GF-D8 (cell line): ENCODE measurements at regions not wholly inside any gene's neighbourhood (a gene's known extent, or its start where the extent isn't known, plus 50 kb on each side); places are given as distances from the start of the nearest gene placed in this dataset.
"Not testable (repeated sequence)": the region's sequence is repeated elsewhere in the genome, so short reads cannot be mapped to it uniquely, and the experiment has no call there.

Source experiments
- DNase-seq: peaks from one replicate; lab custom pipeline; 2025; lab: John Stamatoyannopoulos, UW

GRCh38 chr2:82507657-82508056 lies 1951.4 kb downstream of the SUCLG1 start:
- DNase-seq: no peak

DNA sequence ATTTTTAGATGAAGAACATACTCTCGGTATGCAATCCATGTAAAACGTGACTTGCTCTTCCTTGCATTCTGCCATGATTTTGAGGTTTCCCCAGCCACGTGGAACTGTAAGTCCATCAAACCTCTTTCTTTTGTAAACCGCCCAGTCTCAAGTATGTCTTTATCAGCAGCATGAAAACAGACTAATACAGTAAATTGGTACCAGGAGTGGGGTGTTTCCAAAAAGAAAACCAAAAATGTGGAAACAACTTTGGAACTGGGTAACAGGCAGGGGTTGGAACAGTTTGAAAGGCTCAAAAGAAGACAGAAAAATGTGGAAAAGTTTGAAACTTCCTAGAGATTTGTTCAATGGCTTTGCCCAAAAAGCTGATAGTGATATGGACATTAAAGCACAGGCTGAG lies 1957.9 kb downstream of the SUCLG1 start:
- no peak for DNase-seq

DNA sequence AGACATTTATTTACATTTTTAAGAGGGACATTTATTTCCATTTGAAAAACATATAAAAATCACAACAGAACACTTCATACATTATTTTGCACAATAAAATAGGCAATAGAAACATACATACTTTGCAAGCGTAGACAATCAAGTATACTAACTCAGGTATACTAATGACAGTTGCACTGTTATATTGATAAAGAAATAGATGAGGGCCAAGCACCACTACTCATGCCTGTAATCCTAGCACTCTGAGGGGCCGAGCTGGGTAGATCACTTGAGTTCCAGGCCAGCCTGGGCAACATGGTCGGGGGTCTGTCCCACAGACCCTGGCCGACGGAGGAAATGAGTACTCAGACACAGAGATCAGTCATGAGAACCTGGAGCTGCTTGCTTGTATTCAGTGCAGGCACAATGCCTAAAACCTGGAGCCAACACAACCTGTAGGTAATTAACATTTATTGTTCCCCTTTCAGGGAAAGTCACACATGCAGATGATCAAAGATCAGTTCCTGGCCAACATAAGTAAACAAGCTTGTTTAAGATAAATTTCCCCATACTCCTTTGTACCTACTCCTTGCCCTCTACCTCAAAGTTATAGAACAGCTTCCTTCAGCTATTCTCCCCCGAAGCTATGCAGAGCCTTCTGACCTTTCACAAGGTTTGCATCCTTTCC lies 1960.2 kb downstream of the SUCLG1 start:
- no peak for DNase-seq

DNA sequence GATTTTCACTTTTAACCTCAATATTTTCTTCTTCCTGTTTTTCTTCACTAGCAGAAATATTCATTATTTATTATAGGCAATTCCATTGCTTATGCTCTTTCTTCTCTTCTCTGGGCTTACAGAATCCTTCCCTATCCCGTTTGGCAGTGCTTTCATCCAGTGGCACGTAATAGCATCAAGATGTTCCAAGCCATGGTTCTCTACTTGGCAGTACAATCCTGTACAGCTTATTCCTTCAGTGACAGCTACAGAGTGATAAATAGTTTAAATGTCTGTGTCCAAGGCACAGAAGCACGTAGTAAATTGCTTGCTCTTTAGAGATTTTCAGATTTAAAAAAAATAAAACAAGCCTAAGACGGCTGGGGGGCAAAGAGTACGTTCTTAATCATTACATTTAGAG lies 1964.3 kb downstream of the SUCLG1 start:
- DNase-seq: no peak

- no peak for DNase-seq
Measured at GRCh38 chr2:82491591-82491990, 1967.5 kb downstream of the SUCLG1 start.

GRCh38 chr2:82487354-82487753 lies 1971.7 kb downstream of the SUCLG1 start:
- DNase-seq: no peak

- no peak for DNase-seq
Measured at GRCh38 chr2:82485701-82486100, 1973.4 kb downstream of the SUCLG1 start.

- no peak for DNase-seq
Measured at GRCh38 chr2:82481207-82481606, 1977.9 kb downstream of the SUCLG1 start.

DNA sequence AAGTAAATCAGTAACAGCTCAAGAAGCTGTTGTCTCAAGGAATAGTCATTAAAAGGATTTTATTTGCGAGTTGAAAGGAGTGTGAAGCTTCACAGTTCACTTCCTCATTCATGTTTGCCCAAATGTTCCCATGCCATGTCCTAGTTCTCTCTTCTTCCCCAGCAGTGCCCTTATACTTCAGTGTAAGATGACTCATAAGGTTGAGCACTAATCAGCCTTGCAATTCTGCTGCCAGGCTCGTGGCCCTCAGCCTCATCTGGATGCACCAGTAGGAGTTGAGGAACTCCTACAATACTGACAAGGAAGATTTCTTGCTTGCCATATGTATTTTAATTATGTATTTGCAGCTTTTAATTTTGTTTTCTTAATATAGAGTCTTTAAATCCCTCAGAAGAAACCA lies 1980.4 kb downstream of the SUCLG1 start:
- no peak for DNase-seq

GRCh38 chr2:82476094-82476493 lies 1983.0 kb downstream of the SUCLG1 start:
- no peak for DNase-seq

GRCh38 chr2:82428251-82428650 lies 2030.8 kb downstream of the SUCLG1 start:
- DNase-seq: no peak

DNA sequence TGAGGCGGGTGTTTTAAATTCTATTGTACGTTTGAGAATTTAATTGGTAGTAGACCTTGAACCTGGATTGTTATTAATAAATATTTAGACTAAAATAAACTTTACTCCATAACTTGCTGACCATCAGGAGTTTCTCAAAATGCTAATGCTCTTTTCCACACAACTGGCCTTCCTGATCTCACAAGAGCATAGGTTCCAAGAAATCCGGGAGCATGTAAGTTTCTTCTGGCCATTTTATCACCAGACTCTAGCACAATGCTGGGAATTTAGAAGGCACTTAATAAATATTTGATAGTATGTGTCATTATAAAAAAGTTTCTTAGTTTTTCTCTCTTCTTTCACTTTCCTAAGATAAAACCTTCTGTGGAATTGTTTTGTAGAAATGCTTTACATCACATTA lies 2047.1 kb downstream of the SUCLG1 start:
- no peak for DNase-seq

DNA sequence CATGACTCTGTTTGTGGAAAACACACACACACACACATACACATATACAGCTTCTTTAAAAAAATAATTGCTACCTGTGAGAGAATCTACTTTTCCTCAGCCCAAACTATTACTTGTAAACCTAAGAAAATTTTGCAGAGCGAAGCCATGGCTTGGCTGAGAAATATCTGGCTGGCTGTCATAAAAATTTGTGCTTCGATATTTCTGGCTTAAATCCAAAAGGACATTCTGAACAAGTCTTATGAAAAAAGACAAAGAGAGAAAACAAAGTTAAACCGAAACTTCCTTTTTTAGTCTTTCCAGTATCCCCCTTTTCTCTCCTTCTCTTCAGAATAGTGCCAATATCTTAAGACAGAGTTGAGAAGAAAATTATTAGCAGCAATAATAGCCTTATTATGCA lies 2048.0 kb downstream of the SUCLG1 start:
- DNase-seq: no peak

GRCh38 chr2:82395531-82395930 lies 2063.5 kb downstream of the SUCLG1 start:
- no peak for DNase-seq

DNA sequence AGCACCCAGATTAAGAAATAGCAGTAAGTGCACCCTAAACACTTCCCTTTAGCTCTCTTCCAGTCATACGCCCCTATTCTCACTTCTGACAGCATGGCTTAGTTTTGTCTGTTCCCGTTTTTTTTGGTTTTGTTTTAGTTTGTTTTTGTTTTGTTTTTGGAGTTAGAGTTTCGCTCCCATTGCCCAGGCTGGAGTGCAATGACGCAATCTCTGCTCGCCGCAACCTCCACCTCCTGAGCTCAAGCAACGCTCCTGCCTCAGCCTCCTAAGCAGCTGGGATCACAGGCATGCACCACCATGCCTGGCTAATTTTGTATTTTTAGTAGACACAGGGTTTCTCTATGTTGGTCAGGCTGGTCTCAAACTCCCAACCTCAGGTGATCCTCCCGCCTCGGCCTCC lies 2067.7 kb downstream of the SUCLG1 start:
- DNase-seq: no peak

DNA sequence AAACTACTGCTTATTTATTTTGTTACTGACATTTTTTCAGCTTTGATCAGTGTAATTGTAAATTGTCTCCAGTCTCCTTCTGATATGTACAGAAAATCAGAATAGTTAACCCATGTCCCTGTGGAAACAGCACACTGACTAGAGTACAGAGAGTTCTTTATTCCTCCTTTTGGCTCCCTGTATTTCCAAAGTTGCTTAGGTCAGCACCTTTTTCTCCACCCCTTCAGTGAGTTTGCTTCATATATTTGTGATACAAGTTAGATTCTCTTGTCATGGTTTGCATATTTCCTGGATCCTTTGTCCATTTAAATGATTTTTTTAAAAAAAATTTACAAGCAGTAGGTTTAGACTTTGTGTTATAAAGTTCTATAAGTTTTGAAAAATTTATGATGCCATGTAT lies 2051.1 kb upstream of the LRRTM1 start:
- DNase-seq: no peak

- DNase-seq: no peak
Measured at GRCh38 chr2:82345910-82346309, 2041.4 kb upstream of the LRRTM1 start.

DNA sequence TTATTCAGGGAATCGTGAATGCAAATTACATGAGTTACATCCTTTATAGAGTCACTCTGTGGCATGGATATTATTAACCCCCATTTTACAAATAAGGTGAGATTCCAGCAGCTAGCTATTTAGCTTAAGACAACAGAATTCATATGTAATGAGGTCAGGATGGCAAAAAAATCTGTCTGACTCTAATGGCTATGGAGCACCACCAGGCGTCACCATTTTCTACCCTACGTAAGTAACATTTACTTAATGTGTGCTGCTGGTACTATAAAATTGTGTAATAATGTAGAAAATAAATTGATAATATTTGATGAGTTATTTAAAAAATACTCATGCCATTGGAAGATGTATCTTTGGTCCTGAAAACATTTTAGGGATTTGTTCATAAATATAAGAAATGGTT lies 2040.1 kb upstream of the LRRTM1 start:
- DNase-seq: no peak

DNA sequence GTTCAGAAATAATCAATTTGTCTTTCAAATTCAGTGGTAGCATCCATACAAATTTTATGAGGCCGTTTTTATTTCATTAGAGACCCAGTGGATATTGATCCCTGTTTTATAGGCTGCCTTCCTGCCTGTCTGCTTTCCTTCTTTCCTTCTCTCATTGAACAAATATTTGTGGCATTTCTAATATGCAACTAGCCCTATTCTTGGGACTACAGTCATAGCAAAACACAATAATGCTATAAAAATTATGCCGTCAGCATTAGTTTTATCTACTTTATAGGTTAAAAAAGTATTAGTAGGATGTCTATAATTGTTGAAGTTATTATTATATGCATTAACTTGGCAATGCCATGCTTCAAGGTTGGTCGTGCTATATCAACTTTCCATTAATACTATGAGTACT lies 2037.8 kb upstream of the LRRTM1 start:
- no peak for DNase-seq

DNA sequence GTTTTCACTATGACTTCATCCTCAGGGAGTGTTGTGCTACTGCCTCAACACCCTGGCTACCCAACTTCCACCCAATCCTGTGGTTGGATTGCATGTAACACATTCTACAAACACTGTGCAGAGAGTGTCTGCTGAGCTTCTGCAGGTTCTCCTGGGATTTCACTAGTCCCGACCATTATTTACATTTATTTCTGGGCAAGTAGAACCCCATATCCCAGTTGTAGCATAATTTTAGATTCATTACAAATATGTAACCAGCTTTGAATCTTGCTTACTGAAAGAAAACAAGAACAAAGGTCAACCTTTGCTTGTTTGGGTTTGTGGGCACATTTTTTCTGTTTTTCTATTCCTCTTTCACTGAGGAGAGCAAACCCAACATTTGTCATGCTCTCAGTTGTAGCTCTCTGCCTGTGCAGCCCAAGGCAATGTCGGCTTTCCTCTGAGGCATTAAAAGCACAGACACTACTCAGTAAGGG lies 2036.1 kb upstream of the LRRTM1 start:
- no peak for DNase-seq

- no peak for DNase-seq
Measured at GRCh38 chr2:82339805-82340204, 2035.3 kb upstream of the LRRTM1 start.

GRCh38 chr2:82333697-82334096 lies 2029.1 kb upstream of the LRRTM1 start:
- DNase-seq: no peak

DNA sequence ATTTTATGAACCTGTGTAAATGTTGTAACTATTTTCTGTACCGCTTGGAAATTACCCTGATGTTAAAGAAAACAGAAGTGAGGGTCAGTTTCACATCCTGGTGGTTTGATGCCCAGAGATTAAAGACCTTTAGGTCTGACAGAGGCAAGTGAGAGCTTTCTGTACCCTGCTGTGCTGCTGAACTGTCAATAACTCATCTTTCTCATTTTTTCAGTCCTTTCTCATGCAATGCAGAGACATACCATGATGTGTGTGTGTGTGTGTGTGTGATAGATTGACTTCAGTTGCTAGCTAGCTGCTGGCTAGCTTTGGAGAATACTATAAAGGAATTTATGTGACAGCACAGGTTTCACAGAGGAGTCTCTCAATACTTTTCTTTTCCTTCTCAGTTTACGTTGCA lies 2025.6 kb upstream of the LRRTM1 start:
- DNase-seq: no peak

GRCh38 chr2:82326180-82326767 lies 2021.7 kb upstream of the LRRTM1 start:
- not testable (repeated sequence) for DNase-seq
